ENCODE measurements at regions not wholly inside any gene's neighbourhood (a gene's known extent, or its start where the extent isn't known, plus 50 kb on each side); places are given as distances from the start of the nearest gene placed in this dataset.

DNA sequence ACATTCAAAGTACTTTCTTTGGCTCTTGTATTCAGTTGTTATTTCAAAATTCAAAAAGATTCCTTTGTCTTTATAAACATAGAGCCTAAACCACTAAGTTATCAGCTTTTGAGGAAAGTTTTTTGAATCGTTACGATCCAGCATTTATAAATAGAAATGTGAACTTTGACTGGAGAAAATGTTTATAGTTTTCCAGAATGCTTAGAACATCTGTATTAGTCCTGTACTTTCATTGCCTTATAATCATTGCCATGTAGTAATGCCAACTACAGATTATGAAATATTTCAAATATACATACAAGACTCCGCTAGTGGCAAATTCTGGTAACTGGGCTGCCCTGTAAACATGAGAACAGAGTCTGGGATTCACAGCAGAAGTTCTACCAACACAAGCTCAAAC lies 191.3 kb upstream of the PRKCQ start:
- TF ChIP-seq ZNF384 (IDR thresholded peaks at IDR 0.05) (no peak), ELF4 (IDR thresholded peaks at IDR 0.05) (no peak), CTBP1 (IDR thresholded peaks at IDR 0.05; ENCODE audit: borderline replicate concordance) (no peak), FOXA1 (IDR thresholded peaks at IDR 0.05) (no peak), SUZ12 (IDR thresholded peaks at IDR 0.05) (no peak)
- ChIA-PET CTCF (no interaction called here), POLR2A (no interaction called here)

DNA sequence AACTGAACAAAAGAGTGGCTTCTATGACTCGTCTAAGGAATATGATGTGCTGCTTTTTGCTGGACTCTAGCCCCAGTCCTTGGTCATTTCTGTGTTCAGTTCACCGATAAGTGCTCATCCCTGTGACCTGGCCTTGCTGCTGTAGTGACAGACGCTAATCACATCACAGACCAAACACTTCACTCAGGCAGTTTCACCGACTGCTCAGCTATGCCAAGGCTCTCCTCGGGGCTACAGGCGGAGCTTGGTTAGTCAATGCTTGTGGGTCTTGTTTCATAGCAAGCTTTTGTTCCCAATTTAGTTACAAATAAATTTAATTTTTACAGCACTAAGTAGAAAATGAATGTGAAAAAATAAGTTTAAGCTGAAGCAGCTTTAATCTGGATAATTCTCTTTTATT lies 190.8 kb upstream of the PRKCQ start:
- ChIA-PET POLR2A (no interaction called here), CTCF (no interaction called here)
- DNase-seq (ENCODE audit: extremely low spot score), result no peak
- no peak for TF ChIP-seq FOXA1 (IDR thresholded peaks at IDR 0.05)
- TF ChIP-seq CTBP1 (IDR thresholded peaks at IDR 0.05; ENCODE audit: borderline replicate concordance), result no peak
- TF ChIP-seq ZNF384 (IDR thresholded peaks at IDR 0.05), result no peak
- TF ChIP-seq L3MBTL2 (conservative IDR thresholded peaks at IDR 0.05), result no peak
- TF ChIP-seq FOXM1 (IDR thresholded peaks at IDR 0.05; ENCODE audit: borderline replicate concordance), result no peak
- TF ChIP-seq TARDBP (IDR thresholded peaks at IDR 0.05), result no peak
- TF ChIP-seq SP1 (IDR thresholded peaks at IDR 0.05), result no peak
- TF ChIP-seq, protein P1, sequence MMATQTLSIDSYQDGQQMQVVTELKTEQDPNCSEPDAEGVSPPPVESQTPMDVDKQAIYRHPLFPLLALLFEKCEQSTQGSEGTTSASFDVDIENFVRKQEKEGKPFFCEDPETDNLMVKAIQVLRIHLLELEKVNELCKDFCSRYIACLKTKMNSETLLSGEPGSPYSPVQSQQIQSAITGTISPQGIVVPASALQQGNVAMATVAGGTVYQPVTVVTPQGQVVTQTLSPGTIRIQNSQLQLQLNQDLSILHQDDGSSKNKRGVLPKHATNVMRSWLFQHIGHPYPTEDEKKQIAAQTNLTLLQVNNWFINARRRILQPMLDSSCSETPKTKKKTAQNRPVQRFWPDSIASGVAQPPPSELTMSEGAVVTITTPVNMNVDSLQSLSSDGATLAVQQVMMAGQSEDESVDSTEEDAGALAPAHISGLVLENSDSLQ (IDR thresholded peaks at IDR 0.05), result no peak
- TF ChIP-seq SUZ12 (IDR thresholded peaks at IDR 0.05), result no peak
- TF ChIP-seq NFRKB (IDR thresholded peaks at IDR 0.05), result no peak
- no peak for TF ChIP-seq ELF4 (IDR thresholded peaks at IDR 0.05)
- no peak for TF ChIP-seq HDGF (IDR thresholded peaks at IDR 0.05; ENCODE audit: borderline replicate concordance)
- TF ChIP-seq ARNT (IDR thresholded peaks at IDR 0.05), result no peak
- no peak for TF ChIP-seq BHLHE40 (IDR thresholded peaks at IDR 0.05; ENCODE audit: borderline replicate concordance)
- no peak for TF ChIP-seq FOXK2 (IDR thresholded peaks at IDR 0.05)
- TF ChIP-seq LEF1 (IDR thresholded peaks at IDR 0.05; ENCODE audit: borderline replicate concordance), result no peak

More for the DNA sequence above, 191.3 kb upstream of the PRKCQ start:
- DNase-seq (ENCODE audit: extremely low spot score), result no peak

DNA sequence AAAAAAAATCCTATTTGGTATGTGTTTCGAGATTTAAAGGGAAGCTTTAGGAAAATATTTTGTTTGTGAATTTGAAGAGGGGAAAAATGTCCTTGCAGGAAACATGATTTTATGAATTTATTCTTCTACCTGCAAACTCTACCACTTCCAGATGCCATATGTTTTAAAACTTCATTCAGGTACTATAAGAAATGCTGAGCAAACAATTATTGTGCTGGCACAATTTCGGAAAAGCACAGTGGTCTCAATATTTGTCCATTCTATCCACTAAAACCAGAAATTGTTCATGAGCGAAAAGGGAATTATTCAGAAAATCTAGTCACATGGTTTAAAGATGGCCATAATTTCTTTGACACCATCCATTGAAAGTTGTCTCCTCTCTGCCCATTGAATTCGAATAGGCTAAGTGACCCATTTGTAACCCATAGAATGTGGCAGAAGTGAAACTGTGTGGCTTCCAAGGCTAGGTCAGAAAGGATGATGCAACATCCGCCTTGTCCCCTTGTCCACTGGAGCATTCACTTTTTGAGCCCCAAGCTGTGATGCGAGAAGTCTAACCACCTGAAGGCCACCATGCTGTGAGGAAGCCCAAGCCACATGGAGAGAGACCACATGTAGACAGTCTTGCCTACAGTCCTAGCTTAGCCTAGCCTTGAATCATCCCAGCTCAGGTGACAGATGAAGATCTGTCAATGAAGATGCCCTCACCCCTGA lies 189.8 kb upstream of the PRKCQ start:
- POLR2A ChIA-PET, result no interaction called here
- TF ChIP-seq HDGF (IDR thresholded peaks at IDR 0.05; ENCODE audit: borderline replicate concordance), result no peak
- TF ChIP-seq SP1 (IDR thresholded peaks at IDR 0.05), result no peak
- TF ChIP-seq TARDBP (IDR thresholded peaks at IDR 0.05), result no peak
- TF ChIP-seq, protein P1 (IDR thresholded peaks at IDR 0.05), result no peak
- no peak for TF ChIP-seq SUZ12 (IDR thresholded peaks at IDR 0.05)
- no peak for TF ChIP-seq NFRKB (IDR thresholded peaks at IDR 0.05)
- no peak for TF ChIP-seq ELF4 (IDR thresholded peaks at IDR 0.05)
- TF ChIP-seq FOXK2 (IDR thresholded peaks at IDR 0.05), result no peak
- TF ChIP-seq ARNT (IDR thresholded peaks at IDR 0.05), result no peak
- TF ChIP-seq CTBP1 (IDR thresholded peaks at IDR 0.05; ENCODE audit: borderline replicate concordance), result no peak
- TF ChIP-seq FOXA1 (IDR thresholded peaks at IDR 0.05), result no peak
- TF ChIP-seq LEF1 (IDR thresholded peaks at IDR 0.05; ENCODE audit: borderline replicate concordance), result no peak
- no peak for TF ChIP-seq FOXM1 (IDR thresholded peaks at IDR 0.05; ENCODE audit: borderline replicate concordance)
- no peak for TF ChIP-seq L3MBTL2 (conservative IDR thresholded peaks at IDR 0.05)

DNA sequence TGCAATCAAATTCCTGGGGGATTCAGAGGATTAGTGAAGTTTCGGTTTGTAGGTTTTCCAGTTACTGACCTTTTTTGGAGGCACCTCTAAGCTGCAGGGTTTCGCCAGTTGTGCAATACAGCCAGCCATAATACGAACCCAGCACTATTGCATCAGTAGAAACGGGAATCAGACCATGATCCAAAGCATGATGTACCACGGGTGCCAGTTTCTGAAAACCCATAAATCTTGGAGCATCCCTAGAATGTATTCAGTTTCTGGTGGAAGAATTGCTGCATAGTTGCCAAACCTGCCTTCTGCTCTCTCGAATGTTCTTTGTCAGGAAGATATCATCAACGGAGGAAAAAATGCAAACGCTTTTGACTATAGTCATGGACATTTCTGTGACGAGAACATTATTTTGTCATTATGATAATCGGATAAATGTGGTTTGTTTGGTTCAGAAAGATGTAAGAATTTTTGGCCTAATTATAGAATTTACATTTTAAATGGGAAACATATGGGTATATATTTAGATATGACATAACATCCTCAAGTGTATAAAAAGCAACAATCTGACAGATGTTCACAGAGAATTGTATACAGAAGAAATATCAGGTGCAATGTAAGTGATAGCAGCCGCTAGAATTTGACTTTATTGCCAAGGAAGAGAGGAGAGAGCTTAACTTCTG lies 186.2 kb upstream of the PRKCQ start:
- no peak for TF ChIP-seq FOXA1 (IDR thresholded peaks at IDR 0.05)
- TF ChIP-seq FOXM1 (IDR thresholded peaks at IDR 0.05; ENCODE audit: borderline replicate concordance), result no peak
- TF ChIP-seq HDGF (IDR thresholded peaks at IDR 0.05; ENCODE audit: borderline replicate concordance), result no peak
- TF ChIP-seq, protein P1 (IDR thresholded peaks at IDR 0.05), result no peak
- no peak for TF ChIP-seq L3MBTL2 (conservative IDR thresholded peaks at IDR 0.05)
- TF ChIP-seq FOXK2 (IDR thresholded peaks at IDR 0.05), result no peak
- POLR2A ChIA-PET, result no interaction called here
- CTCF ChIA-PET, result no interaction called here
- DNase-seq (ENCODE audit: extremely low spot score), result no peak

More for the DNA sequence above, 189.8 kb upstream of the PRKCQ start:
- no peak for DNase-seq (ENCODE audit: extremely low spot score)
- CTCF ChIA-PET, result no interaction called here

DNA sequence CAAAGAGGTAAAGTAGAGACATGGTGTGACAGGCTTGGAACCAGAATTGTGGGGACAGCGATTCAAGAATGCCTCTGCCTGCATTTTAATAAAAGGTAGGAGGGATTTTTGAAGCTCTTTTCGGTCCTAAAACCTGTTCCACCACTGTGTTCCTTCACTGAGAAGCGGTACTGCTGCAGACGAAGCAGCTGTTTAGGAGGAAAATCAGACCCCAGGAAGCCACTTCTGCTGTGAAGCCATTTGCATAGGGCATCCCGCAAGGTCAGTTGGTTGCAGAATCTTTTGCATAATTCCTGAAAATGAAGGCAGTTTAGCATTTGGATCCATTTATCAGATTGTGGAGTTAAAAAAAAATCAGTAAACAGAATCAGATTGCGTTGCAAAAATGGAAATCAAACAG lies 183.3 kb upstream of the PRKCQ start:
- POLR2A ChIA-PET, result no interaction called here

More for the DNA sequence above, 183.3 kb upstream of the PRKCQ start:
- no peak for DNase-seq (ENCODE audit: extremely low spot score)
- CTCF ChIA-PET, result no interaction called here
- no peak for TF ChIP-seq FOXA1 (IDR thresholded peaks at IDR 0.05)
- no peak for TF ChIP-seq LEF1 (IDR thresholded peaks at IDR 0.05; ENCODE audit: borderline replicate concordance)
- no peak for TF ChIP-seq CTBP1 (IDR thresholded peaks at IDR 0.05; ENCODE audit: borderline replicate concordance)
- TF ChIP-seq HDGF (IDR thresholded peaks at IDR 0.05; ENCODE audit: borderline replicate concordance), result no peak
- TF ChIP-seq ZNF384 (IDR thresholded peaks at IDR 0.05), result no peak
- no peak for TF ChIP-seq BHLHE40 (IDR thresholded peaks at IDR 0.05; ENCODE audit: borderline replicate concordance)
- TF ChIP-seq FOXM1 (IDR thresholded peaks at IDR 0.05; ENCODE audit: borderline replicate concordance), result no peak
- TF ChIP-seq, protein P1 (IDR thresholded peaks at IDR 0.05), result no peak
- TF ChIP-seq ELF4 (IDR thresholded peaks at IDR 0.05), result no peak
- no peak for TF ChIP-seq FOXK2 (IDR thresholded peaks at IDR 0.05)
- no peak for TF ChIP-seq SUZ12 (IDR thresholded peaks at IDR 0.05)
- TF ChIP-seq L3MBTL2 (conservative IDR thresholded peaks at IDR 0.05), result no peak
- TF ChIP-seq TARDBP (IDR thresholded peaks at IDR 0.05), result no peak
- TF ChIP-seq NFRKB (IDR thresholded peaks at IDR 0.05), result no peak
- TF ChIP-seq SP1 (IDR thresholded peaks at IDR 0.05), result no peak
- TF ChIP-seq ARNT (IDR thresholded peaks at IDR 0.05), result no peak

All from HEK293T (cell line).